PFSK-1 (cell line): ENCODE measurements at regions not wholly inside any gene's neighbourhood (a gene's known extent, or its start where the extent isn't known, plus 50 kb on each side); places are given as distances from the start of the nearest gene placed in this dataset.

Source experiments
- FOXP2 ChIP-seq: optimal IDR thresholded peaks from 2 replicates; pipeline ENCODE3; 2011; ENCODE audit warnings: borderline replicate concordance, control low read depth, inconsistent platforms; ENCODE audit not compliant: insufficient read depth; ENCODE audit errors: extremely low read length, extremely low read depth
- POLR2AphosphoS5 ChIP-seq: IDR thresholded peaks from 2 replicates; pipeline ENCODE4 v1.6.1; 2012; ENCODE audit warnings: low read depth, mild to moderate bottlenecking, control low read depth, low read length, moderate library complexity
- REST ChIP-seq, 2 experiments: IDR thresholded peaks; 2 replicates each; pipeline versions ENCODE4 v1.6.1 to v1.8.0; 2011 to 2012; ENCODE audit warnings: low read depth in 2 of 2, low read length in 2 of 2, control low read depth in 1 of 2, inconsistent platforms in 1 of 2, mild to moderate bottlenecking in 1 of 2, moderate library complexity in 1 of 2; ENCODE audit not compliant: insufficient read depth in 1 of 2
- SIN3A ChIP-seq: IDR thresholded peaks from 2 replicates; pipeline ENCODE4 v1.6.1; 2012; ENCODE audit warnings: mild to moderate bottlenecking, low read length, moderate library complexity, borderline replicate concordance; ENCODE audit not compliant: insufficient read depth
- TAF1 ChIP-seq: IDR thresholded peaks from 2 replicates; pipeline ENCODE4 v1.6.1; 2012; ENCODE audit warnings: low read length, control low read depth, borderline replicate concordance; ENCODE audit not compliant: insufficient read depth

- no peak for TF ChIP-seq REST (IDR thresholded peaks at IDR 0.05; ENCODE audit: insufficient read depth in 1 of 2, low read depth in 2 of 2, low read length in 2 of 2)
- TF ChIP-seq POLR2AphosphoS5, result no peak
- TF ChIP-seq FOXP2, result no peak
- TF ChIP-seq SIN3A, result no peak
- TF ChIP-seq TAF1, result no peak
These were observed 217.5 kb upstream of the TCF21 start for GRCh38 chr6:133671376-133671775.

DNA sequence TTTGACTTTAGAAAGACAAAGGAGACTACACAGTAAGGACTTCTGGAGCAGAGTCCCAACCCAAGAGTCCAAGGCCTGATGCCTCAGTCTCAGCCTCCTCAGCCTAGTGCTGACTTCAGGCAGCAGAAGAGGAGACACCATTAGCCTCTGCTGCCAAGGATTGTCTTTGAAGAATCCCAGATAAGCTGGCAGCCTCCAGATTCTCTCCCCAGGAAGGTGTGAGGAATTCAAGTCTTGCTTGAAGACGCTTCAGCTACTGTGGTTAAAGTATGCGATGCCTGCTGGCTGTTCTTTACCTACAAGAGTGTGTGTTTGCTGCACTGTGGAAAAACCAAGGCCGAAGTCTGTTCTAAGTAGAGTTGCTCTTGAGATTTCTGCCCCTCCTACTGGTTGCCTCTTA lies 215.9 kb upstream of the TCF21 start:
- no peak for TF ChIP-seq SIN3A
- TF ChIP-seq FOXP2, result no peak
- TF ChIP-seq REST (IDR thresholded peaks at IDR 0.05; ENCODE audit: insufficient read depth in 1 of 2, low read depth in 2 of 2, low read length in 2 of 2), result no peak
- TF ChIP-seq TAF1, result no peak
- no peak for TF ChIP-seq POLR2AphosphoS5

DNA sequence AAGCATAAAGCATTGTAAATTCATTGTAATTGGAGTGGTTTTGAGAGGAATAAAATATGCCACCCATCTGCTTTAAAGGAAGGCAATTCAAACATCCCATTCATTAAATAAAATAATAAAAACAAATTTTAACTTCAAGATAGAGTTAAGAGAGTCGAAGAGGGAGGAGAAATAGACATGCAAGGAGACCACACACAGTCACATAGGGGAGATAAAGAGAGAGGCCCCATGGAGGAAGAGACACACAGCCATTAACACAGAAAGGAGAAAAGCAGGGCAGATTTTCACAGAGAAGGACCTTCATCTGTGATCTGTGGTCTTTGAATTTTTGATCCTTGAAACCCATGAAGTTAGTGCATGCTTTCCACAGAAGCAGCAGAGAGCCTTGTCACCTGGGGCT lies 214.3 kb upstream of the TCF21 start:
- TF ChIP-seq REST (IDR thresholded peaks at IDR 0.05; ENCODE audit: insufficient read depth in 1 of 2, low read depth in 2 of 2, low read length in 2 of 2) (no peak), FOXP2 (no peak), POLR2AphosphoS5 (no peak), TAF1 (no peak)

DNA sequence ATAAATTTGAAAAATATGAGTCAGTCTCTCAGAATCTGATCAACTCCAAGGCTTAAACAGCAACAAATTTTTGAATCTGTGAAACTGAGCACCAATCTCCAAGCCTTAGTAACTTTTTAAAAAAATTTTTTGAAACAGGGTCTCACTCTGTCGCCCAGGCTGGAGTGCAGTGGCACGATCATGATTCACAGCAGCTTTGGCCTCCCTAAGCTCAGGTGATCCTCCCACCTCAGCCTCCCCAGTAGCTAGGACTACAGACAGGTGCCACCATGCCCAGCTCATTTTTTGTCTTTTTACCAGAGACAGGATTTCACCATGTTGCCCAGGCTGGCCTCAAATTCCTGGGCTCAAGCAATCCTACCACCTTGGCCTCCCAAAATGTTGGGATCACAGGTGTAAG lies 207.9 kb upstream of the TCF21 start:
- TF ChIP-seq REST (IDR thresholded peaks at IDR 0.05; ENCODE audit: insufficient read depth in 1 of 2, low read depth in 2 of 2, low read length in 2 of 2) (no peak), FOXP2 (no peak), TAF1 (no peak)

- TF ChIP-seq POLR2AphosphoS5, result no peak
- TF ChIP-seq SIN3A, result no peak
- TF ChIP-seq REST (IDR thresholded peaks at IDR 0.05; ENCODE audit: insufficient read depth in 1 of 2, low read depth in 2 of 2, low read length in 2 of 2), result no peak
- no peak for TF ChIP-seq TAF1
- TF ChIP-seq FOXP2, result no peak
These were observed 207.0 kb upstream of the TCF21 start for GRCh38 chr6:133681891-133682290.
